Esophagus muscularis mucosa (tissue), 4 donors: ENCODE measurements at regions not wholly inside any gene's neighbourhood (a gene's known extent, or its start where the extent isn't known, plus 50 kb on each side); places are given as distances from the start of the nearest gene placed in this dataset.

Source experiments
- DNase-seq: peaks from one replicate; pipeline ENCODE4 v3.0.0-alpha.2; 2017; ENCODE audit errors: extremely low spot score
- H3K27ac ChIP-seq, 4 donors: fragments of 200-600 bp; sonication (generic); replicated peaks in 1 of 4; 1 replicate in 3 of 4; 2 replicates in 1 of 4; pipeline ENCODE4 v1.5.1; 2016 to 2019; ENCODE audit warnings: mild to moderate bottlenecking in 1 of 4
- H3K27me3 ChIP-seq, 4 donors: fragments of 200-600 bp; sonication (generic); one replicate each; pipeline versions ENCODE4 v1.5.1 to v1.6.0; 2016 to 2019
- H3K36me3 ChIP-seq, 4 donors: fragments of 200-600 bp; sonication (generic); one replicate each; pipeline ENCODE4 v1.5.1; 2016 to 2019
- H3K4me1 ChIP-seq, 4 donors: fragments of 200-600 bp; sonication (generic); one replicate each; pipeline ENCODE4 v1.5.1; 2016 to 2019
- H3K4me3 ChIP-seq, 4 donors: fragments of 200-600 bp; sonication (generic); 1 replicate in 2 of 4; 2 replicates in 2 of 4; pipeline ENCODE4 v1.5.1; 2016 to 2019; ENCODE audit warnings: mild to moderate bottlenecking in 4 of 4, moderate library complexity in 1 of 4
- H3K9me3 ChIP-seq, 4 donors: fragments of 200-600 bp; sonication (generic); 1 replicate in 3 of 4; 2 replicates in 1 of 4; pipeline ENCODE4 v1.5.1; 2016 to 2019
- EP300 ChIP-seq: sonication (generic); formaldehyde crosslinking; IDR thresholded peaks from one replicate; pipeline ENCODE4 v1.6.1; 2017; ENCODE audit warnings: antibody characterized with exemption
- POLR2A ChIP-seq: fragments of 450-650 bp; IDR thresholded peaks from one replicate; pipeline ENCODE4 v1.6.1; 2017; ENCODE audit warnings: antibody characterized with exemption, moderate library complexity, mild to moderate bottlenecking, low read depth
- POLR2AphosphoS5 ChIP-seq, 2 donors: sonication (generic); formaldehyde crosslinking; IDR thresholded peaks; one replicate each; pipeline ENCODE4 v1.6.1; 2017; ENCODE audit warnings: antibody characterized with exemption in 2 of 2
- WGBS: methylation state at CpG from one replicate; pipeline ENCODE4 v1.1.5; 2018; 5-methylcytosine and 5-hydroxymethylcytosine counted together
- intact Hi-C: fragments of 100-400 bp; cut with DNase I; formaldehyde crosslinking; loops from one replicate; pipeline ENCODE4 v1.15.1; 2023
- TF ChIP-seq, protein P1 (sequence below), 3 experiments: fragments of 200-600 bp in 2 of 3; fragments of 450-650 bp in 1 of 3; sonication (generic) in 2 of 3; IDR thresholded peaks; one replicate each; pipeline ENCODE4 v1.5.1; 2017 to 2019; ENCODE audit warnings: antibody characterized with exemption in 3 of 3, mild to moderate bottlenecking in 2 of 3, moderate library complexity in 1 of 3

GRCh38 chr6:111997078-111997852 is 56.6 kb upstream of the CCN6 start:
- DNase-seq: no peak
- Histone ChIP-seq H3K36me3 (no peaks in the 10 kb centered on the region), H3K9me3 (no peaks in the 10 kb centered on the region), H3K4me1 (peaks cover 0 to 12% (median 6%) of the 10 kb centered on the region in 4 donors), H3K27ac (peak overlapping the region; percentile 22 to 53 (median 45)), H3K27me3 (no peaks in the 10 kb centered on the region), H3K4me3 (peak overlapping the region in 2 of 4 donors; percentile 7 to 38)
- WGBS: 22% methylated on average over 23 of the region's 23 CpGs
- intact Hi-C loops: loop anchor here (2.0 to 5.0 kb wide), 3 partner anchors 46 to 288 kb away; partner anchors contain the start of gene FYN
- TF ChIP-seq EP300 (no peak), POLR2AphosphoS5 (IDR thresholded peaks at IDR 0.05) (peak; percentile 34 to 60), POLR2A (no peak)
- TF ChIP-seq, protein P1, sequence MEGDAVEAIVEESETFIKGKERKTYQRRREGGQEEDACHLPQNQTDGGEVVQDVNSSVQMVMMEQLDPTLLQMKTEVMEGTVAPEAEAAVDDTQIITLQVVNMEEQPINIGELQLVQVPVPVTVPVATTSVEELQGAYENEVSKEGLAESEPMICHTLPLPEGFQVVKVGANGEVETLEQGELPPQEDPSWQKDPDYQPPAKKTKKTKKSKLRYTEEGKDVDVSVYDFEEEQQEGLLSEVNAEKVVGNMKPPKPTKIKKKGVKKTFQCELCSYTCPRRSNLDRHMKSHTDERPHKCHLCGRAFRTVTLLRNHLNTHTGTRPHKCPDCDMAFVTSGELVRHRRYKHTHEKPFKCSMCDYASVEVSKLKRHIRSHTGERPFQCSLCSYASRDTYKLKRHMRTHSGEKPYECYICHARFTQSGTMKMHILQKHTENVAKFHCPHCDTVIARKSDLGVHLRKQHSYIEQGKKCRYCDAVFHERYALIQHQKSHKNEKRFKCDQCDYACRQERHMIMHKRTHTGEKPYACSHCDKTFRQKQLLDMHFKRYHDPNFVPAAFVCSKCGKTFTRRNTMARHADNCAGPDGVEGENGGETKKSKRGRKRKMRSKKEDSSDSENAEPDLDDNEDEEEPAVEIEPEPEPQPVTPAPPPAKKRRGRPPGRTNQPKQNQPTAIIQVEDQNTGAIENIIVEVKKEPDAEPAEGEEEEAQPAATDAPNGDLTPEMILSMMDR (IDR thresholded peaks at IDR 0.05): peak; percentile 88 to 95 (median 91)

DNA sequence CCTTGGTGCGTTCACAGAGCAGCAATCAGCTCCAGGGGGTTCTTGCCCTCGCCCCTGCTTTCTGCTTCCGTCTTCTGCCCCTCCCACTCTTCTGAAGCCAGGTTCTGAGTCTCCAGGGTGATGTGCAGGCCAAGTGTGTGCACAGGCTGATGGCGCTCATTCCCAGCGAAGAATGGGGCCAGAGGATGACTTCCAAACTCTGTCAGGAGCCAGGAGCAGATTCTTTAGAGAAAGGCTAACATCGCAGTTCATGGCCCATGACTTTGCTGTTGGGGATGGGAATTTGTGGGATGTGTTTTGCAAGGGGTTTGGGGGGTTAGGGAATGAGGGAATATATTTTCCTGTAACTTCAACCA is 56.1 kb upstream of the CCN6 start:
- WGBS: 78% methylated on average over 6 of the region's 6 CpGs
- intact Hi-C loops: loop anchor here (2.0 to 5.0 kb wide), 3 partner anchors 45 to 289 kb away; partner anchors contain the start of gene FYN
- no peaks in the 10 kb centered on the region for H3K9me3 ChIP-seq
- peak overlapping the region in 2 of 4 donors; percentile 7 to 38 for H3K4me3 ChIP-seq
- peaks cover 0 to 12% (median 6%) of the 10 kb centered on the region in 4 donors for H3K4me1 ChIP-seq
- H3K27me3 ChIP-seq: no peaks in the 10 kb centered on the region
- TF ChIP-seq, protein P1 (IDR thresholded peaks at IDR 0.05): no peak
- TF ChIP-seq EP300 (no peak), POLR2A (no peak), POLR2AphosphoS5 (IDR thresholded peaks at IDR 0.05) (no peak)
- no peak for DNase-seq
- H3K36me3 ChIP-seq: no peaks in the 10 kb centered on the region
- peak overlapping the region; percentile 22 to 53 (median 45) for H3K27ac ChIP-seq

GRCh38 chr6:112002307-112002706 is 51.6 kb upstream of the CCN6 start:
- no peak for DNase-seq
- no peaks in the 10 kb centered on the region for H3K36me3 ChIP-seq
- no peaks in the 10 kb centered on the region for H3K27me3 ChIP-seq
- H3K9me3 ChIP-seq: no peaks in the 10 kb centered on the region
- TF ChIP-seq, protein P1 (IDR thresholded peaks at IDR 0.05): no peak
- TF ChIP-seq POLR2A: no peak
- TF ChIP-seq EP300: no peak
- TF ChIP-seq POLR2AphosphoS5 (IDR thresholded peaks at IDR 0.05): no peak
- intact Hi-C loops: no loop called here
- H3K4me1 ChIP-seq: peaks cover 0 to 10% (median 8%) of the 10 kb centered on the region in 4 donors
- no peak overlapping the region for H3K4me3 ChIP-seq
- H3K27ac ChIP-seq: no peak overlapping the region
- WGBS: 89% methylated on average over 1 of the region's 1 CpG
